ENCODE measurements at regions not wholly inside any gene's neighbourhood (a gene's known extent, or its start where the extent isn't known, plus 50 kb on each side); places are given as distances from the start of the nearest gene placed in this dataset.

GRCh38 chr13:84917252-84917878 lies 881.9 kb downstream of the SLITRK6 start:
- no peaks in the 10 kb centered on the region for H4K20me1 ChIP-seq (ENCODE audit: insufficient read depth)
- peak; percentile 18 for DNase-seq
- in situ Hi-C loops (cut with MboI): no loop called here
- H3F3A ChIP-seq (ENCODE audit: insufficient read depth): no peaks in the 10 kb centered on the region
- H3K4me3 ChIP-seq: no peak overlapping the region
- H3K79me2 ChIP-seq (ENCODE audit: insufficient read depth): no peaks in the 10 kb centered on the region
- H3K9me2 ChIP-seq (ENCODE audit: insufficient read depth): no peaks in the 10 kb centered on the region
- no peak overlapping the region for H3K9ac ChIP-seq
- no peaks in the 10 kb centered on the region for H3K4me1 ChIP-seq (ENCODE audit: insufficient read depth)
- no peaks in the 10 kb centered on the region for H3K27me3 ChIP-seq (replicated peaks; ENCODE audit: insufficient read depth)
- H3K4me2 ChIP-seq (ENCODE audit: unreplicated experiment): no peak overlapping the region
- no peaks in the 10 kb centered on the region for H3K9me3 ChIP-seq (ENCODE audit: low read depth)
- no peak for TF ChIP-seq EZH2phosphoT487 (IDR thresholded peaks at IDR 0.05; ENCODE audit: insufficient read depth, low read depth)
- no peak for TF ChIP-seq EZH2 (IDR thresholded peaks at IDR 0.05; ENCODE audit: insufficient read depth, poor library complexity, severe bottlenecking)
- H3K36me3 ChIP-seq (ENCODE audit: low read depth): no peaks in the 10 kb centered on the region
- H2AFZ ChIP-seq: no peak overlapping the region
- no peak overlapping the region for H3K27ac ChIP-seq
- 26 to 31% methylated on average over 4 of the region's 4 CpGs for WGBS, 2 experiments (ENCODE audit: low coverage in 1 of 2, low lambda C conversion rate in 2 of 2, missing lambda C conversion rate in 2 of 2)

- 12 to 16% methylated on average over 2 of the region's 2 CpGs for WGBS, 2 experiments (ENCODE audit: low coverage in 1 of 2, low lambda C conversion rate in 2 of 2, missing lambda C conversion rate in 2 of 2)
- in situ Hi-C loops (cut with MboI): no loop called here
Measured at GRCh38 chr13:84912720-84913119, 886.5 kb downstream of the SLITRK6 start.

GRCh38 chr13:84910423-84910822 lies 888.8 kb downstream of the SLITRK6 start:
- TF ChIP-seq EZH2phosphoT487 (IDR thresholded peaks at IDR 0.05; ENCODE audit: insufficient read depth, low read depth): no peak
- H4K20me1 ChIP-seq (ENCODE audit: insufficient read depth): no peaks in the 10 kb centered on the region

More at GRCh38 chr13:84912720-84913119, 886.5 kb downstream of the SLITRK6 start:
- Histone ChIP-seq H3K9me2 (ENCODE audit: insufficient read depth) (no peaks in the 10 kb centered on the region), H3K79me2 (ENCODE audit: insufficient read depth) (no peaks in the 10 kb centered on the region), H3K4me3 (no peak overlapping the region), H3K9me3 (ENCODE audit: low read depth) (no peaks in the 10 kb centered on the region), H3F3A (ENCODE audit: insufficient read depth) (no peaks in the 10 kb centered on the region), H3K4me2 (ENCODE audit: unreplicated experiment) (no peak overlapping the region), H3K9ac (no peak overlapping the region), H3K27me3 (replicated peaks; ENCODE audit: insufficient read depth) (no peaks in the 10 kb centered on the region), H3K4me1 (ENCODE audit: insufficient read depth) (no peaks in the 10 kb centered on the region), H3K36me3 (ENCODE audit: low read depth) (no peaks in the 10 kb centered on the region), H2AFZ (no peak overlapping the region), H3K27ac (no peak overlapping the region), H4K20me1 (ENCODE audit: insufficient read depth) (no peaks in the 10 kb centered on the region)
- DNase-seq: no peak
- TF ChIP-seq EZH2 (IDR thresholded peaks at IDR 0.05; ENCODE audit: insufficient read depth, poor library complexity, severe bottlenecking): no peak

GRCh38 chr13:84903391-84903790 lies 895.8 kb downstream of the SLITRK6 start:
- no peaks in the 10 kb centered on the region for H3K4me1 ChIP-seq (ENCODE audit: insufficient read depth)
- H2AFZ ChIP-seq: no peak overlapping the region
- in situ Hi-C loops (cut with MboI): loop anchor here (10.0 kb wide), 1 partner anchor 911 kb away; no protein-coding TSS in a partner anchor
- H3K4me3 ChIP-seq: no peak overlapping the region
- no peaks in the 10 kb centered on the region for H3K27me3 ChIP-seq (replicated peaks; ENCODE audit: insufficient read depth)
- no peak overlapping the region for H3K9ac ChIP-seq
- DNase-seq: no peak
- H3K9me3 ChIP-seq (ENCODE audit: low read depth): no peaks in the 10 kb centered on the region
- H3K36me3 ChIP-seq (ENCODE audit: low read depth): no peaks in the 10 kb centered on the region
- no peaks in the 10 kb centered on the region for H3K9me2 ChIP-seq (ENCODE audit: insufficient read depth)
- H3K4me2 ChIP-seq (ENCODE audit: unreplicated experiment): no peak overlapping the region
- no peaks in the 10 kb centered on the region for H4K20me1 ChIP-seq (ENCODE audit: insufficient read depth)
- H3F3A ChIP-seq (ENCODE audit: insufficient read depth): no peaks in the 10 kb centered on the region
- H3K27ac ChIP-seq: no peak overlapping the region
- WGBS, 2 experiments (ENCODE audit: low coverage in 1 of 2, low lambda C conversion rate in 2 of 2, missing lambda C conversion rate in 2 of 2): 1 to 2% methylated on average over 4 of the region's 4 CpGs
- no peaks in the 10 kb centered on the region for H3K79me2 ChIP-seq (ENCODE audit: insufficient read depth)
- TF ChIP-seq EZH2phosphoT487 (IDR thresholded peaks at IDR 0.05; ENCODE audit: insufficient read depth, low read depth): no peak
- no peak for TF ChIP-seq EZH2 (IDR thresholded peaks at IDR 0.05; ENCODE audit: insufficient read depth, poor library complexity, severe bottlenecking)

More at GRCh38 chr13:84910423-84910822, 888.8 kb downstream of the SLITRK6 start:
- in situ Hi-C loops (cut with MboI): no loop called here
- Histone ChIP-seq H3K9ac (no peak overlapping the region), H3K27me3 (replicated peaks; ENCODE audit: insufficient read depth) (no peaks in the 10 kb centered on the region), H3K36me3 (ENCODE audit: low read depth) (no peaks in the 10 kb centered on the region), H3K4me1 (ENCODE audit: insufficient read depth) (no peaks in the 10 kb centered on the region), H3K4me2 (ENCODE audit: unreplicated experiment) (no peak overlapping the region), H3K9me3 (ENCODE audit: low read depth) (no peaks in the 10 kb centered on the region), H3F3A (ENCODE audit: insufficient read depth) (no peaks in the 10 kb centered on the region), H2AFZ (no peak overlapping the region), H3K27ac (no peak overlapping the region), H3K9me2 (ENCODE audit: insufficient read depth) (no peaks in the 10 kb centered on the region), H3K4me3 (no peak overlapping the region), H3K79me2 (ENCODE audit: insufficient read depth) (no peaks in the 10 kb centered on the region)
- DNase-seq: no peak
- 6 to 12% methylated on average over 2 of the region's 2 CpGs for WGBS, 2 experiments (ENCODE audit: low coverage in 1 of 2, low lambda C conversion rate in 2 of 2, missing lambda C conversion rate in 2 of 2)

- no peaks in the 10 kb centered on the region for H3K9me3 ChIP-seq (ENCODE audit: low read depth)
- in situ Hi-C loops (cut with MboI): loop anchor here (10.0 kb wide), 1 partner anchor 913 kb away; no protein-coding TSS in a partner anchor
- no peaks in the 10 kb centered on the region for H3F3A ChIP-seq (ENCODE audit: insufficient read depth)
- H3K79me2 ChIP-seq (ENCODE audit: insufficient read depth): no peaks in the 10 kb centered on the region
- no peak overlapping the region for H3K27ac ChIP-seq
- H3K27me3 ChIP-seq (replicated peaks; ENCODE audit: insufficient read depth): no peaks in the 10 kb centered on the region
- no peaks in the 10 kb centered on the region for H4K20me1 ChIP-seq (ENCODE audit: insufficient read depth)
- no peak overlapping the region for H2AFZ ChIP-seq
- no peaks in the 10 kb centered on the region for H3K36me3 ChIP-seq (ENCODE audit: low read depth)
- H3K9me2 ChIP-seq (ENCODE audit: insufficient read depth): no peaks in the 10 kb centered on the region
- H3K4me2 ChIP-seq (ENCODE audit: unreplicated experiment): no peak overlapping the region
- H3K4me1 ChIP-seq (ENCODE audit: insufficient read depth): no peaks in the 10 kb centered on the region
- DNase-seq: no peak
- TF ChIP-seq EZH2phosphoT487 (IDR thresholded peaks at IDR 0.05; ENCODE audit: insufficient read depth, low read depth) (no peak), EZH2 (IDR thresholded peaks at IDR 0.05; ENCODE audit: insufficient read depth, poor library complexity, severe bottlenecking) (no peak)
- no peak overlapping the region for H3K9ac ChIP-seq
- H3K4me3 ChIP-seq: no peak overlapping the region
- WGBS, 2 experiments (ENCODE audit: low coverage in 1 of 2, low lambda C conversion rate in 2 of 2, missing lambda C conversion rate in 2 of 2): 35% methylated on average over 1 of the region's 1 CpG
Measured at GRCh38 chr13:84902243-84902642, 897.0 kb downstream of the SLITRK6 start.
